AG04450 (cell line): ENCODE measurements at regions not wholly inside any gene's neighbourhood (a gene's known extent, or its start where the extent isn't known, plus 50 kb on each side); places are given as distances from the start of the nearest gene placed in this dataset.

Experiments
- CTCF ChIA-PET: fragments of 300-600, 350-600 bp; formaldehyde crosslinking; extraction: SDS; loops from one replicate; lab custom pipeline; 2022; ENCODE audit warnings: antibody characterized with exemption, inconsistent platforms; lab: Charles Lee
- POLR2A ChIA-PET: fragments of 350-600 bp; formaldehyde crosslinking; extraction: SDS; loops from one replicate; lab custom pipeline; 2021; ENCODE audit warnings: antibody characterized with exemption, inconsistent platforms; lab: Yijun Ruan, JAX
- DNase-seq: peaks from one replicate; pipeline ENCODE4 v3.0.0-alpha.2; 2011; ENCODE audit warnings: low read depth, low spot score
- H3K27ac ChIP-seq: one replicate; pipeline ENCODE4 v1.5.1; 2012; ENCODE audit warnings: low read depth, low read length, control low read depth
- H3K27me3 ChIP-seq: one replicate; pipeline ENCODE4 v1.6.0; 2012; ENCODE audit warnings: low read length; ENCODE audit not compliant: control insufficient read depth, insufficient read depth
- H3K4me3 ChIP-seq: 2 replicates; pipeline ENCODE4 v1.5.1; 2011; ENCODE audit warnings: mild to moderate bottlenecking, low read depth, low read length, control low read depth
- H3K9me3 ChIP-seq: 2 replicates; pipeline ENCODE4 v1.5.1; 2012; ENCODE audit warnings: low read length; ENCODE audit not compliant: control insufficient read depth, insufficient read depth
- TF ChIP-seq, protein P1 (sequence below): IDR thresholded peaks from 2 replicates; pipeline ENCODE4 v1.5.1; 2011; ENCODE audit warnings: low read depth, low read length, control low read depth, inconsistent platforms

DNA sequence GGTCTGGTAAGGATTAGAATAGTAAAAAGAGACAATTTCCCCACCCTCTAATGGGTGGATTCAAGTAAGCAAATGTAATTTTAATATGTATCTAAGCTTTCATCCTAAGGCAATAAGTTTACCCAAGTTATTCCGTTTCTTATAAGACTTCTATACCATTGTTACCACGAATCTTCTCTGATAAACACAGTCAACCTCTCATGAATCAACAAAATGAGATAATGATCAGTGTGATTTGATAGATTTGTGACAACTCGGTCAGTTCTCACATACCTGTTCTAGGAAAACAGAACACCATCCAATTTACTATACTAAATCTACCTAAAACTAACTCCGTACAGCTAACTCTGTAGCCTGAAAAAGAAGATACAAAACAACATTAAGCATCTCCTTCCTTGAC, 342.1 kb downstream of the TBL1XR1 start:
- Histone ChIP-seq H3K27ac (no peak overlapping the region), H3K4me3 (no peak overlapping the region), H3K9me3 (no peaks in the 10 kb centered on the region), H3K27me3 (no peaks in the 10 kb centered on the region)
- no peak for DNase-seq
- ChIA-PET CTCF (interaction anchor here (1.6 to 2.4 kb wide), 2 partner anchors 18 to 83 kb away, joined by 4 to 6 read pairs; no protein-coding TSS in a partner anchor), POLR2A (no interaction called here)
- TF ChIP-seq, protein P1, sequence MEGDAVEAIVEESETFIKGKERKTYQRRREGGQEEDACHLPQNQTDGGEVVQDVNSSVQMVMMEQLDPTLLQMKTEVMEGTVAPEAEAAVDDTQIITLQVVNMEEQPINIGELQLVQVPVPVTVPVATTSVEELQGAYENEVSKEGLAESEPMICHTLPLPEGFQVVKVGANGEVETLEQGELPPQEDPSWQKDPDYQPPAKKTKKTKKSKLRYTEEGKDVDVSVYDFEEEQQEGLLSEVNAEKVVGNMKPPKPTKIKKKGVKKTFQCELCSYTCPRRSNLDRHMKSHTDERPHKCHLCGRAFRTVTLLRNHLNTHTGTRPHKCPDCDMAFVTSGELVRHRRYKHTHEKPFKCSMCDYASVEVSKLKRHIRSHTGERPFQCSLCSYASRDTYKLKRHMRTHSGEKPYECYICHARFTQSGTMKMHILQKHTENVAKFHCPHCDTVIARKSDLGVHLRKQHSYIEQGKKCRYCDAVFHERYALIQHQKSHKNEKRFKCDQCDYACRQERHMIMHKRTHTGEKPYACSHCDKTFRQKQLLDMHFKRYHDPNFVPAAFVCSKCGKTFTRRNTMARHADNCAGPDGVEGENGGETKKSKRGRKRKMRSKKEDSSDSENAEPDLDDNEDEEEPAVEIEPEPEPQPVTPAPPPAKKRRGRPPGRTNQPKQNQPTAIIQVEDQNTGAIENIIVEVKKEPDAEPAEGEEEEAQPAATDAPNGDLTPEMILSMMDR: no peak

- TF ChIP-seq, protein P1: no peak
- DNase-seq: no peak
- CTCF ChIA-PET: no interaction called here
- no peaks in the 10 kb centered on the region for H3K9me3 ChIP-seq
- no peaks in the 10 kb centered on the region for H3K27me3 ChIP-seq
- H3K4me3 ChIP-seq: no peak overlapping the region
- H3K27ac ChIP-seq: no peak overlapping the region
- POLR2A ChIA-PET: no interaction called here
These were observed 346.8 kb downstream of the TBL1XR1 start for GRCh38 chr3:176850498-176850897.

GRCh38 chr3:176848431-176849214, 348.7 kb downstream of the TBL1XR1 start:
- no peak for DNase-seq
- no peaks in the 10 kb centered on the region for H3K9me3 ChIP-seq
- CTCF ChIA-PET: no interaction called here
- POLR2A ChIA-PET: no interaction called here
- TF ChIP-seq, protein P1: no peak
- H3K4me3 ChIP-seq: no peak overlapping the region
- no peak overlapping the region for H3K27ac ChIP-seq
- H3K27me3 ChIP-seq: no peaks in the 10 kb centered on the region

GRCh38 chr3:176842914-176843313, 354.4 kb downstream of the TBL1XR1 start:
- DNase-seq: no peak
- Histone ChIP-seq H3K27me3 (no peaks in the 10 kb centered on the region), H3K4me3 (no peak overlapping the region), H3K27ac (no peak overlapping the region), H3K9me3 (no peaks in the 10 kb centered on the region)
- CTCF ChIA-PET: no interaction called here
- POLR2A ChIA-PET: no interaction called here
- TF ChIP-seq, protein P1: no peak

DNA sequence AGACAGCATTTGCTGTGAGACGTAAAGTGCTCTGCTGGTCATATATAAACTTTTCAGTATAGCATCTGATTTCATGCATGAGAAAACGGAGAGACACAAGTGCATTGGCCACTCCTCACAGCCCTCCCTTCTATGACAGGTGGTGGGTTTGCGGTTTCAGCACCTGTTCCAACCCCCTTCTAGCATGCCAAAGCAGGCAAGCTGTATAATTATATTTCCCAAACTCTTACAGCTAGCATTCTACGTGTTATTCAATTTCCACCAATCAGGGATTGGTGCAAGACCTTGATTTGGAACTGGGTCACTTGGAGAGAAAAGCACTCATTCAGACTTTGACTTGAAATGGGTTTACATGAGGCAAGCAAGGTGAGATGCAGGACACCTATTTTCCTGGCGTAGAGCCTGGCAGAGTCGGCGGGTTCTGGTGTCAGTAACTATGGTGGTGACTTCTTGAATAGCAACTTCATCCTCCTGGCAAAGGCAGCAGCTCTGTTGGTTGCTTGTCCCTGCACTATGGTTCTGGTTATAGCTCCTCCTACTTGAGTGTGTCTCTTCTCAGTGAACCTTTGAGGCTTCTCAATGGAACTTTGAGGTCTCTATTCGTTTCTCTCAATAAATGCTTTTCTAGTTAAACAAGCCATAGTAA, 356.5 kb downstream of the TBL1XR1 start:
- CTCF ChIA-PET: no interaction called here

More for the DNA sequence above, 356.5 kb downstream of the TBL1XR1 start:
- H3K27me3 ChIP-seq: no peaks in the 10 kb centered on the region
- TF ChIP-seq, protein P1: no peak
- no peak overlapping the region for H3K27ac ChIP-seq
- POLR2A ChIA-PET: no interaction called here
- no peaks in the 10 kb centered on the region for H3K9me3 ChIP-seq
- H3K4me3 ChIP-seq: no peak overlapping the region
- no peak for DNase-seq
